GM21367 (cell line): ENCODE measurements at regions not wholly inside any gene's neighbourhood (a gene's known extent, or its start where the extent isn't known, plus 50 kb on each side); places are given as distances from the start of the nearest gene placed in this dataset.

ENCODE experiments used
- ATAC-seq: cut with Tn5 transposase; IDR thresholded peaks from one replicate; pipeline ENCODE4 v1.9.1; 2021; ENCODE audit not compliant: unreplicated experiment

DNA sequence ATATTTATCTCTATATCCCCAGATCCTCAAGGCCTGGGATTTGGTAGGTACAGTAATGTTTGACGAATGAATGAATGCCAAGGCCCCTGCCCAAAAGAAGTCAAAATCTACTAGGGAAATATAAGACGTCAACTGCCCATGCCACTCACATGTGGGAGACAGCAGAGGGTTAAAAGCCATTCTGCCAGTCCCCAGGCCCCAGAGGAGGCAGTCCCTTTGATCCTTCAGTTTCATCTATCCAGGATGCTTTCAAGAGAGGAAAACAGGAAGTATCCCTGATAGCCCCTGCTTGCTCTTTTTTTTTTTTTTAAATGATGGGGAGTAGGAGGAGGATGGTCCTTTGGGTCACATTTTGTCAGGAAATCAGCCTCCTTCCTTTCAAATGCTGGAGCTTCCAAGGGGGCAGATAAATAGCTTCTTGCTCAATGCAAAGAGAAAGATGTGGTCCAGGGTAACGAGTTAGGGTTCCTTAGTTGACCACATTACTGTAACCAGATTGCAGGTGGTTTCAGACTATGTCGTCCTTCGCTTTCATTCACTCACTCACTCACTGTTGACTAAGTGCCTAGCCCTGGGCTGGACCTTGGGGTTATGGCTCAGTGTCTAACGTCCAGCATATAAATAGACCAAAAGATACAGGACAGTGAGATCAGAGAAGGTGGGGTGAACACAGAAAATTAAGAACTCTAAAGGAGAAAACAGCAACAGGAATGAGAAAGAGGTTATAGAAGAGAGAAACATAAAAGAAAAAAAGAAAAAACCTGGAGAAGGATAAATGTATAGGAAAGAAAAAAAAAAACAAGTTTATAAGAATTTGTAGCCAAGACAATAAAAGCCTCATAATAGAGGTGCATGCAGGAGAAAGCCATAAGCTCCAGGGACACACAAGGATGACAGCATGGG, 64.6 kb upstream of the PIM1 start:
- ATAC-seq, result no peak

DNA sequence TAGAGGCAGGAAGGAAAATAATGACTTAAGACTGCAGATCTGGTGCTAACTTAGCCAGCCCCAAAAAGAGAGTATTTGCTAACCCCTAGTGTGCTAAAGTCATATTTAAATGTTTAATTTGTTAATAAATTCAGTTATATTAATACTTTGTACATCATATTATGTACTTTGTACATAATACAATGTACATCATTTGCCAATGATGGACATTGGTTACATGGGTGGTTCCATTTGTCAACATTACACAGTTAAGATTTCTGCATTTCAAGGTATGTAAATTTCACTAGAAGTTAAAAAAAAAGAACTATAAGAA, 63.9 kb upstream of the PIM1 start:
- ATAC-seq, result no peak

DNA sequence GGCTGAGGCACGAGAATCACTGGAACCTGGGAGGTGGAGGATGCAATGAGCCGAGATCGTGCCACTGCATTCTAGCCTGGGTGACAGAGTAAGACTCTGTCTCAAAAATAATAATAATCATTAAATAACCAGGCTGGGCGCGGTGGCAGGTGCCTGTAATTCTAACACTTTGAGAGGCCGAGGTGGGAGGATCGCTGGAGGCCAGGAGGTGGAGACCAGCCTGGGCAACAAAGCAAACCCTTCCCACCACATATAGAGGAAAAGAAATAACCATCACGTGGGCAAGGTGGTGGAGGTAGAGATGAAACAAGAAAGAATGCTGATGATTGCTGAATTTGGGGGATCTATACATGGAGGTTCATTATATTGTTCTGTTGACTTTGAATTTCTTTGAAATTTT, 63.4 kb upstream of the PIM1 start:
- ATAC-seq, result no peak

DNA sequence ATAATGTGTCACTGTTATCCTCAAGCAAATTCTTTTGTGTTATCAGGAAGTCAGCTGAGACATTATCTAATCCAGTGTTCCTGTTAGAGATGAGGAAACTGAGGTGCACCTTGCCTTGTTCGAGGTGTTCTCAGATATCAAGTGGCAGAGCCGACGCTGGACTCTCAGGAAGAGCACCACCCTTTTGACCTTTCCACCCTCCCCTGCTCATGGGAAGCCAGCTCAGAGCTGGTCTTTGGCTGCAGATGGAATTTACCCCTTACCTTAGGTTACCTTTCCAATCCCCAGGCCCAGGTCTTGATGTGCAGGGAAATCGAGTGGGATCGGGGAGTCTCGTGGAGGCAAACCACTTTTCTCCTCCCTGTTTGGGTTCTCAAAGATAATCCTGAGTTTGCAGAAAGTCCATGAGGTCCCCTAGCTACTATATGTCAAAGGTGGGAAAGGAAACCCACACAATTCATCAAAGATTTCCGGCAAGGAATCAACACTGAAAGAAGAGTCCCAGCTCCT, 62.9 kb upstream of the PIM1 start:
- ATAC-seq, result no peak

DNA sequence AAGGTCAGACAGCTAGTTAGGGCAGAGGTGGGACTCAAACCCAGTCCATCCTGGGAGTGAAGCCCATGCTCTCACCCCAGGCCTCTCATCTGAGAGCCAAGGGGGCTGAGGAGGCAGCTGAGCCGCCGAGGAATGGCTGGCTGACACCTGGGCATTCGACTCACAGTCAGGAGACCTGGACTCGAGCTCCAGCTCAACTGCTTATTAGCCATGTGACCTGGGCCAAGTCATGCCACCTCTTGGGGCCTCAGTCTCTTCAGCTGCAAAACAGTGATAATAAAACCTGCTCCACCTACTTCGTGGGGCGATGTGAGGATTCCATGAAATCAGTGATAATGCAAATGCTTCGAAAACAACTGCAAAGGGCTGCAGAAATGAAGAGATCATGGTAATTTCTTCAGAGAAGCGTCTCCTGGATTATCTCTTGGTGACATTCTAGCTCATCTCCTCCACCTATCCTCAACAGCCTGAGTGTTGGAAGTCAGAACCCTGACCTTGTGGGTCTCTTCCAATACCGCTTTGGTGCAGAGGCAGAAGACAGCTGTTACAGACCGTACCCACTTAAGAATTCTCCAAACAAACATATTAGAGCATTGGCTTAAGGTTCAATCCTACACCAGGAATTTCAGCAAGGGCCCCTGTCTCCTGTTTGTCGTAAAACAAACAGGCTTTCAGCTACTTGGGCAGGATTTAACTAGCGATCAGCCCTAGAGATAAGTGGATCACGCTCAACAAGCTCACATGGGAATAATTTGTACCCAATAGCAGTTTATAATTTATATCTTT, 60.0 kb upstream of the PIM1 start:
- no peak for ATAC-seq

DNA sequence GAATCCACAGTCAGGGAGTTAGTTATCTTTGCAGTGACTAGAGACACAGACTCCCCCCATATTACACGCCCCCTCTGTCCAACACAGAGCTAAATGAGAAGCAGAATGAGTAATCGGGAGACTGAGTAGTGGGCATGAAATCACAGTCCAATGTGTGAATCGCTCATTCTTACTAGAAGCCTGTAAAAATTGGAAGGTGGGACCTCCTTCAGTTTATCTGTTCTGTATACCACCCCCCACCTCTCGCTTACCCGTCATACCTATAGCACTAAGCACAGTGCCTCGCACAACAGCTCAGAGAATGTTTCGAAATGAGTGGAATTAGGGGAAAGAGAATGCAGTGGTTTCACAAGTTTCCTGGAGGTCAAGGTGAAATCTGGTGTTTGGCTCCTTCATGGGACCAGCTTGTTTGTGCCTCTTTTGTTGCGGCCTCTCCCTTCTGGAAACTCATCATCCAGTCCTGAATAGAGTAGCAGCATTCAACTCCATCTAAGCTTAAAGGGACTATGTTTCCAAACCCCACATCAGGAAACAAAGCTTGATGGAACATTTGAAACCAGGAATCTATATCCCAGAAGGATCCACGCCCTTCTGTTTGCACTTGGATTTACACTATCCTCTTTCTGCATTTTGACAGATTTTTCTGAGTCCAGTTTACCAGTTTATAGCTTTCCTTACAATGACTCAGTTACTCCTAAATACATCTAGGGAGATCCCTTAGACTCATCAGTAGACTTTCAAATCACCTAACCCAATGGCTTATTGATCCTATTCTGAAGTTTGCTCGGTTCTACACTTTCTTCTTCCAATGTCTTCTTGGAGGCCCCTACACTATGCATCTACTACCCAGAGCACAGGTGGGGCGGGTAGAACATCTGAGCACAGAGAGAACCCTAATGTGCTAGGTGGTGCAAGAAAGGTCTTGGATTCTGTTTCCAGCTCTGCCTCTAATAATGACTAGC, 59.2 kb upstream of the PIM1 start:
- ATAC-seq, result no peak

DNA sequence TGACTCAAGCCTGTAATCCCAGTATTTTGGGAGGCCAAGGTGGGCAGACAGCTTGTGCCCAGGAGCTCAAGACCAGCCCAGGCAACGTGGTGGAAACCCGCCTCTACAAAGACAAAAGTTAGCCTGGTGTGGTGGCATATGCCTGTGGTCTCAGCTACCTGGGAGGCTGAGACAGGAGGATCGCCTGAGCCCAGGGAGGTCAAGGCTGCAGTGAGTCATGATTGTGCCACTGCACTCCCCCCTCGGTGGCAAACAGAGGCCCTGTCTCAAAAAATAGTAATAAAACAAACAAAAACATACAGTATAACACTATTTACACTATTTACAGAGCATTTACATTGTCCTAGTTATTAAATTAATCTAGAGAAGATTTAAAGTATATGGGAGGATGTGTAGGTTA, 56.0 kb upstream of the PIM1 start:
- no peak for ATAC-seq

DNA sequence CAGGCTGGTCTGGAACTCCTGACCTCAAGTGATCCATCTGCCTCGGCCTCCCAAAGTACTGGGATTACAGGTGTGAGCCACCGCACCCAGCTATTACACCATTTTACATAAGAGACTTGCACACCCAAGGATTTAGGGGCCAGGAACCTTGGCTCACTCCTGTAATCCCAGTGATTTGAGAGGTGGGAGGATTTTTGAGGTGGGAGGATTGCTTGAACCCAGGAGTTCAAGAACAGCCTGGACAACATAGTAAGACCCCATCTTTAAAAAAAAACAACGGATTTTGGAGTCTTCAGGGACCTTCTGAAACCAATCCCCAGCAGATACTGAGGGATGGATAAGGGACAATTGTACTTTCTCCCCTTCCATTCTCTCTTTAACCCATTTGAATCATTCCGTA, 55.3 kb upstream of the PIM1 start:
- no peak for ATAC-seq

DNA sequence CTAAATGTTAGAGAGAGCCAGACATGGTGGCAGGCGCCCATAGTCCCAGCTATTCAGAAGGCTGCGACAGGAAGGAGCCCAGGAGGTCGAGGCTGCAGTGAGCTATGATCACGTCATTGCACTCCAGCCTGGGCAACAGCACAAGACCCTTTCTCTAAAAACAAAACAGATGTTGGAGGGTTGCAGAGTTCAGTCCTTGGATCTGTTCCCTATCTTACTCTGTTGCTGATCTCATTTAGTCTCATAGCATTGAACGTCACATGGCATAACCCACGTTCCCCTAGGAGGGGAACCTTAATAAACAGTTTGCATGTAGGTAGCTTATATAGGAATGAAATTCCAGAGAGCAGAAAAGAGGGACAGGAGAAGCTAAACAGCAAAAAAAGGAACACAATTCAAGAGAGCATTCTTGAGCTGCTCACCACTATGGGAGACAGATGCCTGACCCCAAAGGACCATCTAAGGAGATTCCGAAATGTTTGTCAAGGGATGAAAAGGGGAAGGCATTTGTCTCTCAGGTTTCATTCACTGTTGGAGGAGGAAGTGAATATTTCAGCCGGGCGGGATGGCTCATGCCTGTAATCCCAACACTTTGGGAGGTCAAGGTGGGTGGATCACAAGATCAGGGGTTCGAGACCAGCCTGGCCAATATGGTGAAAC, 54.6 kb upstream of the PIM1 start:
- no peak for ATAC-seq

DNA sequence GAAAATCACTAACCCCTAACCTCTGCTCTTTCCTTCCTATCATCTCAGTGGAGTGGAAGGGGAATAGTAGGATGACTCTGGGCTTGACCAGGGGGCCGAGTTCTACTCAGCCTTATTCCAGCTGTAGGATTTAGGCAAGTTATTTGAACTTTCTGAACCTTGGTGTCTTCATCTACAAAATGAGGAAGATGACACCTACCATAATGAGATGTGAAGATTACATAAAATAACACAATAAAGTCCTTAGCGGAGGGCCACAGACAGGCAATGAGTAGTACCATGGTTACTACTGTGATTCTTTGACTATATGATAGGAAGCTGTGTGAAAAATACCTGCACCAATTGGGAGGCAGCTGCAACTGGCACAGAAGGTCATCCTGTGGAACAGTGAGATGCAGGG, 53.6 kb upstream of the PIM1 start:
- ATAC-seq, result no peak

DNA sequence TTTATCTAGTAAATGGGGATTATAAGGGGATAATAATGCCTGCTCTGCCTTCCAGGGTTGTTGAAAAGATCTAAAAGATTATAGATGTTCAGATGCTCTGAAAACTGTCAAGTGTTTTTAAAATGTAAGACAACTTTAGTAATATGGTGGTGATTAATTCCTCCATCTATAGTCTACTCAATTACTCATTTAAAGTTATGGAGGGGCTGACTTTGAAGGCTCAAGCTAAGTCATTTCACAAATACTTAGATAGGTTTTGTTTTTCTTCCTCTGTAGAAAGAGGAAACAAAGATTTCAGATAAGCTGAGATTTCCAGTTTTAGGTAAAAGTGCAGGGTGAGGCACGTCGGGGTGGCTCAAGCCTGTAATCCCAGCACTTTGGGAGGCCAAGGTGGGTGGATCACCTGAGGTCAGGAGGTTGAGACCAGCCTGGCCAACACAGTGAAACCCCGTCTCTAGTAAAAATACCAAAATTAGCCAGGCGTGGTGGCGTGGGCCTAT, 50.5 kb upstream of the PIM1 start:
- no peak for ATAC-seq
